ENCODE measurements at regions not wholly inside any gene's neighbourhood (a gene's known extent, or its start where the extent isn't known, plus 50 kb on each side); places are given as distances from the start of the nearest gene placed in this dataset.
A peak's percentile ranks its signal among the peaks of the same experiment; 100 is the strongest.
"Not testable (repeated sequence)": the region's sequence is repeated elsewhere in the genome, so short reads cannot be mapped to it uniquely, and the experiment has no call there.

DNA sequence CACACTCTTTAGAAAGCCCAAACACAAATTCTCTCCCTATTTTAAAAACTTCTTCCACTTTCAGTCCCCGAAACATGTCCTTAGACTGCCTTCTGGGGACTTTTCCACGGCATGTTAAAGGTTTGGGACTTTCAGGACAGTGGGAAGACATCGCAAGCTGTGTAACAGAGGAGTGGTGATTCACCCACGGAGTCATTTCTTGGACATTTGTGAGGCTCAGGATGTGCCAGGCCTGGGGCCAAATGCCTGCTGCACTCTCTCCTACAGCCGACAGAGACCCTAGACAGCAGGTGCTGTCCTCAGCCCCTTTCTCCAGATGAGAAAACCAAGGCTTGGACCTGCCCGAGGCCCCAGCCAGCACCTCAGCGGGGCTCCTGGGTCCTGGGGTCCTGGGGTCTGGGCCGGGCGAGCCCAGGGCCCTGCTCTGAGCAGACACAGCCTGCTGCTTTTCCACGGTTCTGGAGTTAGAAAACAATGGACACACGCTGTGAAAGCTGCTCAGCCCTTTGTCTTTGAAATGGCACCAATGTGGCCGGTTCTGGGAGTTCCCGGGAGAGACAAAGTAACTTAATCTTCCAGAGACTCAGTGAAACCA lies 370.2 kb upstream of the SFSWAP start:
- WGBS = 76% methylated on average over 13 of the region's 13 CpGs
- Histone ChIP-seq H3K4me1 (ENCODE audit: control insufficient read depth, insufficient read depth, low read length) (no peaks in the 10 kb centered on the region), H3K4me3 (ENCODE audit: low read length) (no peak overlapping the region), H3K27ac (ENCODE audit: low read length) (no peak overlapping the region), H3K27me3 (ENCODE audit: control insufficient read depth, insufficient read depth) (no peaks in the 10 kb centered on the region), H3K9me3 (ENCODE audit: control insufficient read depth, low read length) (no peaks in the 10 kb centered on the region)
- DNase-seq = no peak
- no peak for ATAC-seq
- intact Hi-C loops (cut with DNase I) = no loop called here

DNA sequence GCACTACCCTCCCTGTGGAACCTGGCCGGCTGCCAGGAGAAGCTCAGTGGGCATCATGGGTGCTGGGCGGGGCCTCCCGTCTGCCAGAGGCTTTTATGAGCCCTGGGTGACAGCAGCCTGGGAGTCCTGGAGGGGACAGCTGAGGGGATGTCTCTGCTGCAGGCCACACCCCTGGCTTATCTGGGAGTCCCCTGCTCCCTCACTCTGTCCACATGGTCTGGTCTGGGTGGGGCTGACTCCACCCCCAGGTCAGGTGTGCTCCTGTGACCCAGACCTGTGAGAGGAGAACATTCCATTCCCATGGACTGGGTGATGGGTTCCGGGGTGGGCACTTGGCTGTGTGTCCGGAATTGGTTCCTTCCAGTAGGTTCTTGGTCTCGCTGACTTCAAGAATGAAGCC lies 369.3 kb upstream of the SFSWAP start:
- H3K27ac ChIP-seq (ENCODE audit: low read length); intact Hi-C loops (cut with DNase I); H3K4me3 ChIP-seq (ENCODE audit: low read length); H3K4me1 ChIP-seq (ENCODE audit: control insufficient read depth, insufficient read depth, low read length); H3K9me3 ChIP-seq (ENCODE audit: control insufficient read depth, low read length); DNase-seq; H3K27me3 ChIP-seq (ENCODE audit: control insufficient read depth, insufficient read depth); ATAC-seq: not testable (repeated sequence)
- WGBS = 64% methylated on average over 6 of the region's 6 CpGs

DNA sequence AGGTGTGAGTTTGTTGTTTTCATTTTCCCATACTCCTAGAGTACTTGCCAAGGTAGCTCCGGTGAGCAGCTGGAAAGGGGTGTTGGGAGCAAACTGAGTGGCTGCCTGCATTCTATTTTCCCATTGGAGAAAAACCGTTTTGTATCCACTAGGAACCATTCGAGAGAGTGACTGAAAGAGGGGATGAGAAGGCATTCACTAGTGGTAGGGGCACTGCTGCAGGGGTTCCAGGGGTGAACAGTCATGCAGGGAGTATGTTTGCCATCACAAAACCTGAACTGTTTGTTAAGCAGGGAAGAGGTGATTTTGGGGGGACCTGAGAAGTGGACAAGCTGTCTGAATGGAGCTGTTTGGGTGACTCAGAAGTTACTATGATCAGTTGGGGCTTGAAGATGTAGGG lies 367.5 kb upstream of the SFSWAP start:
- H3K4me1 ChIP-seq (ENCODE audit: control insufficient read depth, insufficient read depth, low read length); DNase-seq; H3K9me3 ChIP-seq (ENCODE audit: control insufficient read depth, low read length); ATAC-seq; intact Hi-C loops (cut with DNase I); H3K27me3 ChIP-seq (ENCODE audit: control insufficient read depth, insufficient read depth); H3K27ac ChIP-seq (ENCODE audit: low read length); H3K4me3 ChIP-seq (ENCODE audit: low read length): not testable (repeated sequence)
- WGBS = 75% methylated on average over 3 of the region's 3 CpGs

- not testable (repeated sequence) for H3K4me1 ChIP-seq (ENCODE audit: control insufficient read depth, insufficient read depth, low read length); DNase-seq; H3K9me3 ChIP-seq (ENCODE audit: control insufficient read depth, low read length); H3K27ac ChIP-seq (ENCODE audit: low read length); H3K4me3 ChIP-seq (ENCODE audit: low read length); H3K27me3 ChIP-seq (ENCODE audit: control insufficient read depth, insufficient read depth)
- intact Hi-C loops (cut with DNase I) = loop anchor here in 1 of 4 donors (5.0 kb wide), 1 partner anchor 277 kb away; no protein-coding TSS in a partner anchor
- peak in 1 of 2 donors; percentile 20 for ATAC-seq
- 67% methylated on average over 22 of the region's 22 CpGs for WGBS
These were observed 366.0 kb upstream of the SFSWAP start for GRCh38 chr12:131344715-131345520.

GRCh38 chr12:131345521-131346436 lies 365.1 kb upstream of the SFSWAP start:
- H3K27me3 ChIP-seq (ENCODE audit: control insufficient read depth, insufficient read depth) = no peaks in the 10 kb centered on the region
- DNase-seq (no peak), ATAC-seq (no peak)
- no peak overlapping the region for H3K27ac ChIP-seq (ENCODE audit: low read length)
- H3K4me3 ChIP-seq (ENCODE audit: low read length) = no peak overlapping the region
- intact Hi-C loops (cut with DNase I) = loop anchor here in 2 of 4 donors (2.0 to 5.0 kb wide), 2 partner anchors 277 kb away; no protein-coding TSS in a partner anchor
- no peaks in the 10 kb centered on the region for H3K4me1 ChIP-seq (ENCODE audit: control insufficient read depth, insufficient read depth, low read length)
- no peaks in the 10 kb centered on the region for H3K9me3 ChIP-seq (ENCODE audit: control insufficient read depth, low read length)
- 77% methylated on average over 14 of the region's 19 CpGs for WGBS

- H3K27me3 ChIP-seq (ENCODE audit: control insufficient read depth, insufficient read depth) = no peaks in the 10 kb centered on the region
- ATAC-seq = no peak
- no peaks in the 10 kb centered on the region for H3K4me1 ChIP-seq (ENCODE audit: control insufficient read depth, insufficient read depth, low read length)
- intact Hi-C loops (cut with DNase I) = loop anchor here in 2 of 4 donors (2.0 to 5.0 kb wide), 2 partner anchors 276 kb away; no protein-coding TSS in a partner anchor
- no peaks in the 10 kb centered on the region for H3K9me3 ChIP-seq (ENCODE audit: control insufficient read depth, low read length)
- no peak overlapping the region for H3K4me3 ChIP-seq (ENCODE audit: low read length)
- no peak overlapping the region for H3K27ac ChIP-seq (ENCODE audit: low read length)
- DNase-seq = no peak
- 54% methylated on average over 16 of the region's 17 CpGs for WGBS
These were observed 364.1 kb upstream of the SFSWAP start for GRCh38 chr12:131346555-131347344.

DNA sequence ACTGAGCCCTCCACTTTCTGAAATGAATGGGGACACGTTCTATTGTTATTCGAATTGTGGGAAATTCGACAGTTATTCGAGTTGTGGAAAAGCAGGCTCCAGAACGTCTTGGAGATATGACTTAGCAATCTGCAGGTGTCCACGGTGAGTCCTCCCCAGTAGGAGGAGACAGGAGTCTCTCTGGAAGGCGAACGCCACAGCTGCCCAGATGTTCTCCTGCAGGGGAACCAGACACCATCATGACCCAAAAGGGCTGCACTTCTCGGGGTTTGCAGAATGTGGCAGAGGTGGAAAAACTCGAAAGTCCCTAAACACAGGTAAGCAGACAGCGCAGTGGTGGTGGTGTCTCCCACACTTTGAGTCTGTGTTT lies 363.6 kb upstream of the SFSWAP start:
- WGBS = 79% methylated on average over 11 of the region's 11 CpGs
- ATAC-seq = no peak
- intact Hi-C loops (cut with DNase I) = loop anchor here in 2 of 4 donors (2.0 to 5.0 kb wide), 2 partner anchors 275 kb away; no protein-coding TSS in a partner anchor
- no peaks in the 10 kb centered on the region for H3K9me3 ChIP-seq (ENCODE audit: control insufficient read depth, low read length)
- no peak overlapping the region for H3K27ac ChIP-seq (ENCODE audit: low read length)
- DNase-seq = no peak
- H3K27me3 ChIP-seq (ENCODE audit: control insufficient read depth, insufficient read depth) = no peaks in the 10 kb centered on the region
- no peaks in the 10 kb centered on the region for H3K4me1 ChIP-seq (ENCODE audit: control insufficient read depth, insufficient read depth, low read length)
- H3K4me3 ChIP-seq (ENCODE audit: low read length) = no peak overlapping the region

GRCh38 chr12:131347732-131348131 lies 363.2 kb upstream of the SFSWAP start:
- 97% methylated on average over 7 of the region's 7 CpGs for WGBS
- no peak for DNase-seq
- intact Hi-C loops (cut with DNase I) = loop anchor here in 2 of 4 donors (2.0 to 5.0 kb wide), 2 partner anchors 275 kb away; no protein-coding TSS in a partner anchor
- H3K27me3 ChIP-seq (ENCODE audit: control insufficient read depth, insufficient read depth) = no peaks in the 10 kb centered on the region
- H3K4me1 ChIP-seq (ENCODE audit: control insufficient read depth, insufficient read depth, low read length) = no peaks in the 10 kb centered on the region
- no peak overlapping the region for H3K4me3 ChIP-seq (ENCODE audit: low read length)
- no peak for ATAC-seq
- no peaks in the 10 kb centered on the region for H3K9me3 ChIP-seq (ENCODE audit: control insufficient read depth, low read length)
- H3K27ac ChIP-seq (ENCODE audit: low read length) = no peak overlapping the region

DNA sequence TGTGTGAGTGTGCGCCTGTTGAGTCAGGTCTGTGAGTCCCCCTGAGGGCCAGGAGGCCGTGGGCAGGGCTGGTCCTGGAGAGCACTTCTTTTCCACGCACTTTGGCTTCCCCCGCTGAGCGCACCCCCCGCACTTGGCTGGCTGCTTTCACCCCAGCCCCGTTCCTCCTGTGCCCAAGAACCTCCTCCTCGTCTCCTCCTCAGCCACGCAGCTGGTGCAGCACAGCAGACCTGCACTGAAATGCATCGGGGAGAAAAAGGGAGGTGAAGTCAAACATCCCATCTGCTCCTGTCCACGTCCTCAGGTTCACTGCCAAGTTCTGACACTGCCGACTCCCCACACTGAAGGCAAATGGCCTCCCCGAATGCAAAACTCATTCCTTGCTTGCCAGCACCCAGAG lies 362.7 kb upstream of the SFSWAP start:
- Histone ChIP-seq H3K4me3 (ENCODE audit: low read length) (no peak overlapping the region), H3K27me3 (ENCODE audit: control insufficient read depth, insufficient read depth) (no peaks in the 10 kb centered on the region), H3K27ac (ENCODE audit: low read length) (no peak overlapping the region), H3K4me1 (ENCODE audit: control insufficient read depth, insufficient read depth, low read length) (no peaks in the 10 kb centered on the region), H3K9me3 (ENCODE audit: control insufficient read depth, low read length) (no peaks in the 10 kb centered on the region)
- 29% methylated on average over 13 of the region's 13 CpGs for WGBS
- DNase-seq (no peak), ATAC-seq (no peak)
- intact Hi-C loops (cut with DNase I) = loop anchor here in 1 of 4 donors (5.0 kb wide), 1 partner anchor 274 kb away; no protein-coding TSS in a partner anchor

DNA sequence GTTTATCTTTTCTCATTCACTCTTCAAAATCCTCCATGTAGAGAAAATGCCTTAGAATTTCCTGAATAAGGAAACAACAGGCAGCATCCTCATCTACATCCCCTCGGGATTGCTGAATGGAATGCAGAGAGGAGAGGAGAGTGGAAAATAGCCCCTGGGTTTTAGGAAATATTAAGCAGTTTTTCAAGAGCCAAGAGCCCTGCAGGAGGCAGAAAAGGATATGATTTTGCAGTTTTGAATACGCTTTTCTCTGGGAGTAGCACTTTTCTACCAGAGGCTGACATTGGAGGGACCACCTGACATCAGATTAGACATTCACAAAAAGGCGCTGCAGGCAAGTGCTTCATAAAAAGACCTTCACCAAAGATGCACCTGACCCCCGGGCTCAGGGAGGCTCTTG lies 362.2 kb upstream of the SFSWAP start:
- 36% methylated on average over 4 of the region's 4 CpGs for WGBS
- DNase-seq (no peak), ATAC-seq (no peak)
- Histone ChIP-seq H3K27ac (ENCODE audit: low read length) (no peak overlapping the region), H3K9me3 (ENCODE audit: control insufficient read depth, low read length) (no peaks in the 10 kb centered on the region), H3K4me1 (ENCODE audit: control insufficient read depth, insufficient read depth, low read length) (no peaks in the 10 kb centered on the region), H3K27me3 (ENCODE audit: control insufficient read depth, insufficient read depth) (no peaks in the 10 kb centered on the region), H3K4me3 (ENCODE audit: low read length) (no peak overlapping the region)
- intact Hi-C loops (cut with DNase I) = loop anchor here in 1 of 4 donors (5.0 kb wide), 1 partner anchor 274 kb away; no protein-coding TSS in a partner anchor
